Testis (tissue), 2 donors: ENCODE measurements at regions not wholly inside any gene's neighbourhood (a gene's known extent, or its start where the extent isn't known, plus 50 kb on each side); places are given as distances from the start of the nearest gene placed in this dataset.

ENCODE experiments used
- CTCF ChIP-seq, 3 experiments: fragments of 450-650 bp in 2 of 3; fragments of 200-600 bp in 1 of 3; sonication (generic) in 1 of 3; IDR thresholded peaks; one replicate each; pipeline ENCODE4 v1.5.1; 2016 to 2019; ENCODE audit warnings: antibody characterized with exemption in 3 of 3, mild to moderate bottlenecking in 2 of 3, moderate library complexity in 1 of 3
- POLR2A ChIP-seq: fragments of 450-650 bp; IDR thresholded peaks from one replicate; pipeline ENCODE4 v1.6.1; 2017; ENCODE audit warnings: antibody characterized with exemption, mild to moderate bottlenecking, moderate library complexity

GRCh38 chr16:65289022-65289421 lies 167.2 kb upstream of the CDH11 start:
- TF ChIP-seq CTCF (IDR thresholded peaks at IDR 0.05) (no peak), POLR2A (no peak)
